Colonic mucosa (tissue), 4 donors: ENCODE measurements at regions not wholly inside any gene's neighbourhood (a gene's known extent, or its start where the extent isn't known, plus 50 kb on each side); places are given as distances from the start of the nearest gene placed in this dataset.
"Not testable (repeated sequence)": the region's sequence is repeated elsewhere in the genome, so short reads cannot be mapped to it uniquely, and the experiment has no call there.

Source experiments
- DNase-seq: peaks from one replicate; pipeline ENCODE4 v3.0.0-alpha.2; 2020
- H3K27ac ChIP-seq: fragments of 200-600 bp; one replicate; pipeline ENCODE4 v1.8.0; 2021
- H3K27me3 ChIP-seq: fragments of 200-600 bp; one replicate; pipeline ENCODE4 v1.8.0; 2021
- H3K36me3 ChIP-seq: fragments of 200-600 bp; one replicate; pipeline ENCODE4 v1.8.0; 2021
- H3K4me1 ChIP-seq: fragments of 200-600 bp; one replicate; pipeline ENCODE4 v1.8.0; 2021; ENCODE audit warnings: mild to moderate bottlenecking
- H3K4me3 ChIP-seq: fragments of 200-600 bp; one replicate; pipeline ENCODE4 v1.8.0; 2021
- H3K9ac ChIP-seq, 2 donors: one replicate each; pipeline ENCODE4 v1.7.0; 2013; ENCODE audit warnings: control low read depth in 2 of 2, low read depth in 2 of 2, low read length in 2 of 2
- H3K9me3 ChIP-seq: fragments of 200-600 bp; one replicate; pipeline ENCODE4 v1.8.0; 2021
- CTCF ChIP-seq: fragments of 200-600 bp; IDR thresholded peaks from one replicate; pipeline ENCODE4 v1.8.0; 2022; ENCODE audit warnings: antibody characterized with exemption, mild to moderate bottlenecking
- intact Hi-C: fragments of 100-400 bp; cut with DNase I; formaldehyde crosslinking; loops from one replicate; pipeline ENCODE4 v1.14.1; 2022
- donor health status: healthy.
- donor health status: DM: no; HTN: no; CAD: no.
- donor health status: DM: no; HTN: no; CAD: no.

DNA sequence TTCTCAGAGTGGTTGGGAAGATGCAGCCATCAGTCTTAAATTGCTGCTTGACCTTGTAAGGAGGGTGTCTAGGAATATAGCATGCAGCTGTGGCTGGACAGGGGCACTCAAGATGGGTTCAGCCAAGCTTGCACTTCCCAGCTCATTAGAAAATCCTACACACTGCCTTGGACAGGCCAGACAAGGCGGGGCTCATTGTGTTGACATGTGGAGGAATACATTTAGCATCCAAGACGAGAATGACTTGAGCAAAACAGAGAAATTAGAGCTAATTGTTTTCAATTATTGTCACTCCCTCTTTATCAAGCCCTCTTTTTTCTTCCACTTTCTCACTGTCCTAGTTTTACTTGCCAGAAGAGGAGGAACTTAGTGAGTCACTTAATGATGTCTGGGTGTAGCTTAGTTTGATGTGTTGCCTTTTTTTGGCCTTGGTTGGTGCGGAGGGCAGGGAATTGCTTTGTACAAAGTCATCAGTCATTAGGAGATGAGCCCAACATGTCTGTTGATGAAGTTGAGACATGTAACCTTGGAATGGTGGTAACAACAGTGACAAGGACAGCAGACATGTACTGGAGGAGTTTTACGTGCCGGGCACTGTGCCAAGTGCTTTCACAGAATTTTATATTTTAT lies 1219.3 kb upstream of the WWC1 start:
- H3K27me3 ChIP-seq = no peaks in the 10 kb centered on the region
- no peak for DNase-seq
- H3K4me3 ChIP-seq = no peak overlapping the region
- H3K27ac ChIP-seq = no peak overlapping the region
- no peak overlapping the region for H3K9ac ChIP-seq
- H3K36me3 ChIP-seq = no peaks in the 10 kb centered on the region
- intact Hi-C loops = no loop called here
- no peaks in the 10 kb centered on the region for H3K4me1 ChIP-seq
- no peaks in the 10 kb centered on the region for H3K9me3 ChIP-seq
- no peak for TF ChIP-seq CTCF

- DNase-seq = no peak
- no peak overlapping the region for H3K9ac ChIP-seq
- H3K27me3 ChIP-seq = no peaks in the 10 kb centered on the region
- TF ChIP-seq CTCF = no peak
- H3K9me3 ChIP-seq = no peaks in the 10 kb centered on the region
- no peak overlapping the region for H3K4me3 ChIP-seq
- no peaks in the 10 kb centered on the region for H3K4me1 ChIP-seq
- intact Hi-C loops = no loop called here
- no peak overlapping the region for H3K27ac ChIP-seq
- no peaks in the 10 kb centered on the region for H3K36me3 ChIP-seq
Measured at GRCh38 chr5:167081561-167081960, 1209.9 kb upstream of the WWC1 start.

- DNase-seq = no peak
- Histone ChIP-seq H3K36me3 (no peaks in the 10 kb centered on the region), H3K9ac (no peak overlapping the region), H3K4me3 (no peak overlapping the region), H3K27me3 (no peaks in the 10 kb centered on the region), H3K9me3 (no peaks in the 10 kb centered on the region), H3K4me1 (no peaks in the 10 kb centered on the region), H3K27ac (no peak overlapping the region)
- TF ChIP-seq CTCF = no peak
- intact Hi-C loops = no loop called here
Measured at GRCh38 chr5:167096816-167097215, 1194.6 kb upstream of the WWC1 start.

- Histone ChIP-seq H3K4me1 (no peaks in the 10 kb centered on the region), H3K36me3 (no peaks in the 10 kb centered on the region), H3K9ac (no peak overlapping the region), H3K9me3 (no peaks in the 10 kb centered on the region), H3K4me3 (no peak overlapping the region), H3K27ac (no peak overlapping the region), H3K27me3 (no peaks in the 10 kb centered on the region)
- intact Hi-C loops = no loop called here
- no peak for TF ChIP-seq CTCF
- DNase-seq = no peak
Measured at GRCh38 chr5:167104351-167104750, 1187.1 kb upstream of the WWC1 start.

DNA sequence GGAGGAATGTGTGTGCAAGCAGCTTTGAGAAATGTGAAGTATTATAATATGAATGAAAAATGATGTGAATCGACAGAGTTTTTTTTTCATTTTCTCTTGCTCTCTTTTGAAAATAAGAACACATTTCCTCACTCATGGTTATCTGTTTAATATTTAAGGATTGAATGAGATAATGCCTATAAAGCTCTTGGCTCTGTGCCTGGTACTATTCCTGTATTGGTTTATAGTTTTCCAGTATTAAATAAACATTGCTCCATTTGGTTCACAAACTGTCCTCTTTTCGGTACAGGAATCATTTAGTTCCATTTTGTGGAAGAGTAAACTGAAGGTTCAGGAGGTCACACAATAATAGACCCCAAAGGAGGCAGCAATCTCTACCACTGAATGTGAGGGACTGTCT lies 1185.5 kb upstream of the WWC1 start:
- H3K4me1 ChIP-seq = no peaks in the 10 kb centered on the region
- H3K9ac ChIP-seq = no peak overlapping the region
- no peaks in the 10 kb centered on the region for H3K9me3 ChIP-seq
- H3K27me3 ChIP-seq = no peaks in the 10 kb centered on the region
- H3K4me3 ChIP-seq = no peak overlapping the region
- no peaks in the 10 kb centered on the region for H3K36me3 ChIP-seq
- H3K27ac ChIP-seq = no peak overlapping the region
- DNase-seq = no peak
- TF ChIP-seq CTCF = no peak
- intact Hi-C loops = no loop called here

- Histone ChIP-seq H3K4me1 (no peaks in the 10 kb centered on the region), H3K27me3 (no peaks in the 10 kb centered on the region), H3K36me3 (no peaks in the 10 kb centered on the region), H3K27ac (no peak overlapping the region), H3K9ac (no peak overlapping the region), H3K4me3 (no peak overlapping the region), H3K9me3 (no peaks in the 10 kb centered on the region)
- intact Hi-C loops = no loop called here
- no peak for TF ChIP-seq CTCF
- DNase-seq = no peak
Measured at GRCh38 chr5:167107684-167108083, 1183.8 kb upstream of the WWC1 start.

- DNase-seq, intact Hi-C loops, H3K9me3 ChIP-seq: not testable (repeated sequence)
Measured at GRCh38 chr5:167108266-167108665, 1183.2 kb upstream of the WWC1 start.

More at GRCh38 chr5:167108266-167108665, 1183.2 kb upstream of the WWC1 start:
- not testable (repeated sequence) for H3K36me3 ChIP-seq, H3K4me3 ChIP-seq, H3K27ac ChIP-seq, H3K27me3 ChIP-seq, H3K9ac ChIP-seq, H3K4me1 ChIP-seq
